ENCODE measurements at regions not wholly inside any gene's neighbourhood (a gene's known extent, or its start where the extent isn't known, plus 50 kb on each side); places are given as distances from the start of the nearest gene placed in this dataset.

DNA sequence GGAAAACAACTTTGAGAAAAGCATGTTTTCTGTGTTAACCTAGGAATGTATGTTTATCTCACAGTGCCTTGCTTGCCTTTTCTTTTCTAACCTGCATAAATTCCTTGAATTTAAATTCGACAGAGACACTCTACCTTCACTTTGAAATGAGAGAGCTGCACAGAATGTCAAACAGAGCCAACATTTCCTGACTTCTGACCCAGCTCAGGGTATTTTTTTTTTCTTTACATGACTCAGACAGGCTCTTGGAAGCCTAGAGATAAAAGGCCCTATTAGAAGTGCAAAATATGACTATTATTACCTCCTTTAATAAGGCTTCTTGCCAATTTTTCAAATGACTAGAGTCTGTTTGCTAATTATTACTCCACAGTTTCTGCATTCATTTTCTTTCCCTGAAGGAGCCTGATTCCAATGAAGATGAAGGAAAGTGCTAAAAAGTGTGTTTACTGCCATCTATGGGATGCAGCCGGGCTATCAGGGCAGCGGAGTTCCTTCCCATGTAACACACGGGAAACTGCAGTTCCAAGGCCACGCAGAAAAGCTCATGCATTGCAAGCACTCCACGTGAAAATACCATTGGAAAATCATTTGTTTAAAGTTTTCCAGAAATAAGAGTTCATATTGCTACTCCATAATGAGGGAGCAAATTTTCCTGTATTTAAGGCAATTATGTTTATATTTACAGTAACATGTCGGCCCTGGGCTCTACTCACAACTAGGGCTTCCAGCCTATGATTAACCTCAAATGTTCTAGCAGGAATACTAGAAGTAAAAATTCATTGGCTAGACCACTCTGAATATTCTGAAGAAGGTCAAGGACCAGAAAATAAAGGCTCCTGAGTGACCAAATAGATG, 485.6 kb downstream of the ZSWIM6 start:
- peak; percentile 72 for DNase-seq (ENCODE audit: low read depth, low spot score)
- in situ Hi-C loops (cut with HindIII; ENCODE audit: low pct_unique_long_range_greater_than_20kb, low sequenced_read_pairs): no loop called here

DNA sequence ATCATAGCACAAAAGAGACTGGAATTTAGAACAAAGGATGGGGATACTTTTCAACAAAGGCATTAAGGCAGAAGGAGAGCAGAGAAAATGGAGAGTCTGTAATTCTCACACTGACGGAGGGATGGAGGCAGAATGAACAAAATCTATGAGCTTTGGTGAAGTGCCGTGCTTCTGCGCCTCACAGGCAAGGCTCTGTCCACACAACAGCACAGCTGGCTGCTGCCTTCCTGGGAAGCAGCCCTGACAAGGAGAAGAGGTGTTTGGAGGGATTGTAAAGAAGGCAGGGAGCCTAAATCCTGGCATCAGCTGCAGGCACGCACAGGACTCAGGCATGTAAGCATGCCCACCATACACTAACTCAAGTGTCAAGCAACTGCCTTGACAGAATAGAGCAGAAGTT, 485.2 kb upstream of the KIF2A start:
- DNase-seq (ENCODE audit: low read depth, low spot score): no peak
- in situ Hi-C loops (cut with HindIII; ENCODE audit: low pct_unique_long_range_greater_than_20kb, low sequenced_read_pairs): no loop called here

DNA sequence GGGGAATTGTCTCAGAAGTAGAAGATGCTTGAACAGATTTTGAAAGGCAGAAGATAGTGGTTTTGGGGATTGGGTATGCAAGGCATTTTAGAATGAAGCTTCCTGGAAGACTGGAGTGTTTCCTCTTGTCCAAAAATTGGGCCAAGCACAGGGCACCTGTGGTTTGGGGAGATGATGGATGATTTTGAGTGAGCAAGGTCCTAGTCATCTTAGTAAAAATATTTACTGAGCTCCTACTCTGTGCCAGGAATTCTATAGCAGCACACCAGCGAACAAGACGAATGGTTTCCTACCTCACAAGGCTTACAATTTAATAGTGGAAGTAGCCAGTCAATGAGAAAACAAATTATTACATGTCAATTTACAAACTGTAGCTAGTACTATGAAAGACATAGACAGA, 484.4 kb upstream of the KIF2A start:
- in situ Hi-C loops (cut with HindIII; ENCODE audit: low pct_unique_long_range_greater_than_20kb, low sequenced_read_pairs): no loop called here
- DNase-seq (ENCODE audit: low read depth, low spot score): no peak

DNA sequence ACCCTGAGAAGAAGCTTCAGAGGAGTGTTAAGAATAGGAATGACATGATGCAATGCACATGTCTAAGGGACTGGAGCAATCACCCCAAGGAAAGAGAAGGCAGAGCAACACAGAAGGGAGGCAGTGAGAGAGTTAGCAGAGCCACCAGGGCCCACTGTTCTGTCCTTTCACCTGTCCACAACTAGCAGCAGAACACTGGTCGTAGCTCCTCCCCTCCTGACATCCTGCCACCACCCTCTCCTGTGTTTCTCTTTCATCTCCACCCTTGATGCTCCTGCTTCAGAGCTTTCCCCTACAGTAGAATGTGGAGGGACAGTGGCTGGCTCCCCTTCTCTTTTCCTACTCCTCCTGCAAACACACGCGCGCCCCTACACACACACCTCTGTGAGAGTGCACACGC, 483.4 kb upstream of the KIF2A start:
- in situ Hi-C loops (cut with HindIII; ENCODE audit: low pct_unique_long_range_greater_than_20kb, low sequenced_read_pairs): no loop called here
- no peak for DNase-seq (ENCODE audit: low read depth, low spot score)

DNA sequence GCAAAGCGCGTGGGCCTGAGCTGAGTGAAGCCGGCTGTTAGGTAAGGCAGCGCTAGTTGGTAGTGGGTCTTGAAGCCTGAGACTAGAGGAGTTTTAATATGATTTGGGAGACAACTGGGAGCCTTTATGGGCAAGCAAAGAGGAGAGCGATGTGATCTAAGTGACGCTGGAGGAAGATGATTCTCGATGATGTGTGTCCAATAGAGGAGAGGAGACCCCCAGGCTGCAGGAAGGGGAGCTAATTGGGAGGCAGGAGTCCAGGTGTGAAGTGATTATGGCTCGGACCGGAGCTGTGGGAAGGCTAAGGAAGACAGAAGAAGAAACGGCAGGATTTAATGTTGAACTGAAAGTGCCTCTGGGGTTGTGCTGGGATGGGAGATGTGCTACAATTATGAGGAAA, 482.9 kb upstream of the KIF2A start:
- no peak for DNase-seq (ENCODE audit: low read depth, low spot score)
- in situ Hi-C loops (cut with HindIII; ENCODE audit: low pct_unique_long_range_greater_than_20kb, low sequenced_read_pairs): no loop called here

DNA sequence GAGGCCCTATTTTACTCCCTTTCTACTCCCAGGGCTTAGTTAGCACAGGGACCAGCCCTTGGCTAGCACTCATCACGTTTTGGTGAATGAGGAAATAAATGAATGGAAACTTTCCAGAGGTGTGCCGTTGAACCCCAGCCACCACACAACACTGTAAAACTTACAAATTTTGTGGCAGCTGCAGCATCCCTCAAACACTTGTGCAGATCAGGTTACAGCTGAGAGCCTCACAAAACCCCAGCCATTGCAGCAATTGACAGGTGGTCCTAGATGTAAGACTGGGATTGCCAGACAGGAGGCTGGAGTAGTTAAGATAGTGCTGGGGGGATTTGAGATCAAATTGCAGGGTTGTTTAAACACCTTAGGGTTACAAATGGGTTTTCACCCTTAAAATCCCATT, 482.2 kb upstream of the KIF2A start:
- in situ Hi-C loops (cut with HindIII; ENCODE audit: low pct_unique_long_range_greater_than_20kb, low sequenced_read_pairs): no loop called here
- DNase-seq (ENCODE audit: low read depth, low spot score): no peak

DNA sequence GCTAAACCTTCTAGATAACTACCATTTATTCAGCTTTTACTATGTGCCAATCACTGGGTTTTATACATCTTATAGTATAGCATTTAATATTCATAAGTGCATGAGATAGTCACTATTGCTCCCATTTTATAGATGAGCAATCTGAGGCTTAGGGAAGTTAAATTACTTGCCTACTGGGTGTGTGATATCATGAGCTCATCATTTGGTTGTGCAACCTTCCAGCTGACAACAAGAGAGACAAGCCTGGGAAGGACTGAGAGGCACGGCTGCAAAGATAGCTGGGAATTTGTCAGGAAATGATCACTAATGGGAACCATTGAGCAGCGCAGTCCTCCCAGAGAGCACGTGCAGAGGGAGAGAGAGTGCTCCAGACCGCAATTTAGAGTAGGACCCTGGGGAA, 481.6 kb upstream of the KIF2A start:
- in situ Hi-C loops (cut with HindIII; ENCODE audit: low pct_unique_long_range_greater_than_20kb, low sequenced_read_pairs): no loop called here
- DNase-seq (ENCODE audit: low read depth, low spot score): no peak

DNA sequence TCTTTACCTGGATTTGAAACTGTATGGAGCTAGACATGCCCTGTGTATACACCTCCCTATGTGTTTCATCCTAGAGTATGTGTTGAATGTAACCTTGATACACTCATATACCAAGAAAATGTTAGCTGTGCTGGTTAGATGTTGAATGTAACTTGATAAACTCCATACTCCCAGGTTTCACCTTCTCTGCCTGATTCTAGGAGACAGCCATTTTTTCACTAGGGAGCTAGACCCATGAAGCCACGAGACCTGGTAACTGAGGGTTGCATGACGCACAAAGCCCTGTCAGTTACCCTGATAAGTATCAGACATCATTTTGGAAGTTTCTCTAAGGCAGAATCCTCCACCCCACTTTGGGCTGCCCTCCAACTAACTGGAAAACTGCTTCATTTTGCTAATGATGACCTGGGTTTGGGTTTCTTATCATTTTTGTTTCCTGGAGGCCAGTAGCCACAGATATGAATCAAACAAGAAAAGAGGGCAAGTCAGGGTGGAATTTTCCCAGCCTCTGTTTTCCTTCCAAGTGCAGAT, 478.5 kb upstream of the KIF2A start:
- in situ Hi-C loops (cut with HindIII; ENCODE audit: low pct_unique_long_range_greater_than_20kb, low sequenced_read_pairs): no loop called here
- no peak for DNase-seq (ENCODE audit: low read depth, low spot score)

DNA sequence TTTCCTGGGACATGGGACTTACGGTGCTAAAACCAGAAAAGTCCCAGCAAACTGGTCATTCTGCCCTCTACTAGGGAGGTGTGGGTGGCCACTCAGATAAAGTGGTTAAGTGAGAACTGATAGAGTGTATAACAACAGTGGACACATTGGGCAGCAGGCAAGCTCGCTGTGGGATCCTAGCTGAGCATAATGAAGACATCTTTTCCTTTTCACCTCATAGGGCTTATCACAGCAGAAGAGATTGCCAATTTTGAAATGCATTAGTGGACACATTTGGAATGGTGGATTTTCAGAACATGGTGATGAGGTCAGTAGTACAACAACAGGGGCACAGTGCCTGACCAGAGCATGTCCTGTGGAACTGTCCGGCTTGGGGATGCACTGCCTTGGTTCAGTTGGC, 477.1 kb upstream of the KIF2A start:
- no peak for DNase-seq (ENCODE audit: low read depth, low spot score)
- in situ Hi-C loops (cut with HindIII; ENCODE audit: low pct_unique_long_range_greater_than_20kb, low sequenced_read_pairs): no loop called here

DNA sequence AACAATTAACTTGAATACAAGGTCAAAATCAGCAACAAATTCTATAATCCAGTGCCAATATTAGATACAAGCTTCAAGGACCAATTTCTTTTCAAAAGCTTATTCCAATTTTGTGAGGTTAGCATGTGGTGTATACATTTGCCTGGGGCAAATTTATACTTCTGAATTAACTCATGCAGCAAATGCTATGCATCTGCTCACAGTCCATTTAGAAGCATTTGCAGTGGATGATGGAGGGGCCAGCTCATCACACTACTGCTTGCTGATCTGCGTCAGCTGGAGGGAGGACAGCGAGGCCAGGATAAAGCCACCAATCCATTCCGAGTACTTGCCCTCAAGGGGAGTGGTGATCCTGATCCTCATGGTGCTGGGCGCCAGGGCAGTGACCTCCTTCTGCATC, 474.3 kb upstream of the KIF2A start:
- DNase-seq (ENCODE audit: low read depth, low spot score): no peak
- in situ Hi-C loops (cut with HindIII; ENCODE audit: low pct_unique_long_range_greater_than_20kb, low sequenced_read_pairs): no loop called here

DNA sequence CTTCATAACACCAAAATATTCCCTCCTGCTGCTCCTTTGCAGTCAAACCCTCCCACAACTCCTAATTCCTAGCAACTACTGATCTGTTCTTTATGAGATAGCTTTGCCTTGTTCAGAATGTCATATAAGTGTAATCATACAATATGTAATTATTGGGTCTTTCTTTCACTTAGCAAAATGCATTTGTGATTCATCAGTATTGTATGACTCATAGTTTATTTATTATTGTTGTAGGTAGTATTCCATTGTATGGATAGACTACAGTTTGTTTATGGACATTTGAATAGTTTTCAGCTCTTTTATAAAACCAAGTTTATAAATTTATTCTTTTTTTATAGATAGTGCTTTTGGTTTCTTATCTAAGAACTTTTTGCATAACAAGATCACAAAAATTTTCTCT, 468.2 kb upstream of the KIF2A start:
- in situ Hi-C loops (cut with HindIII; ENCODE audit: low pct_unique_long_range_greater_than_20kb, low sequenced_read_pairs): no loop called here
- DNase-seq (ENCODE audit: low read depth, low spot score): no peak

DNA sequence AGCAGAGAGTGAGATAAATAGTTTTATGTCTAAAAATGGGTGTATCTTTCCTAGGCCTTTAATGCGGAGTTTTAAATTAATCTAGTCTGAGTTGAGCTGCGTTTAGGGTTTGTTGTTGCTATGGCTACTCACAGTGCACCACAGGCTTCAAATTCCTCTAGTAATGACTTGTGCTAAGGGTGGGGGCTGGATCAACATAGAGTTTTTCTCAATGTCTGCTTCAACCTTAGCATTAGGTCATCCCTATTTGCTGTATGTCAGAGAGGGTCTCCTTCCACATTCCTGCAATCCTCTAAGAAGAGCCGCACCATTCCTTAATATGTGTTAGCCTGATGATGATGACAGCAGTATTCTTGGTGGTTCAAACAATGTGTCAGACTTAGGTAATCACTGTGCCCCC, 465.6 kb upstream of the KIF2A start:
- in situ Hi-C loops (cut with HindIII; ENCODE audit: low pct_unique_long_range_greater_than_20kb, low sequenced_read_pairs): no loop called here
- no peak for DNase-seq (ENCODE audit: low read depth, low spot score)

DNA sequence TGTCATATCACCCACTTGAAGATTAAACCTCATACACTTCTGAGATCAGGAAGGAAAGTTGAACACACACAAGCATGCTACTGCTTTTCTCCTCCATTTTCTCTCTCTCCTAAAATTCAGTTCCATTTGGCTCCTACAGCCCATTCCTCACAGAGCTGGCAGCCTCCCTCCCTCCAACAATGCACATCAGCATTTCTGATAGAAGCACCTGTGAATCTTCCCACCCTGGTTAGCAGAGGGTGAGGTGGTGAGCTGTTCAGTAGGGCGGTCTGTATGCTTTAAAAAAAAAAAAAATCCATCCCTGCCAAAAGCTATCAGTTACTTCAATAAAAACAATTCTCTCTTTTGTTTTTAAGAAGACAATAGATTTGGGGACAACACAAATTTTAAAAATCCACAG, 463.2 kb upstream of the KIF2A start:
- no peak for DNase-seq (ENCODE audit: low read depth, low spot score)
- in situ Hi-C loops (cut with HindIII; ENCODE audit: low pct_unique_long_range_greater_than_20kb, low sequenced_read_pairs): no loop called here

DNA sequence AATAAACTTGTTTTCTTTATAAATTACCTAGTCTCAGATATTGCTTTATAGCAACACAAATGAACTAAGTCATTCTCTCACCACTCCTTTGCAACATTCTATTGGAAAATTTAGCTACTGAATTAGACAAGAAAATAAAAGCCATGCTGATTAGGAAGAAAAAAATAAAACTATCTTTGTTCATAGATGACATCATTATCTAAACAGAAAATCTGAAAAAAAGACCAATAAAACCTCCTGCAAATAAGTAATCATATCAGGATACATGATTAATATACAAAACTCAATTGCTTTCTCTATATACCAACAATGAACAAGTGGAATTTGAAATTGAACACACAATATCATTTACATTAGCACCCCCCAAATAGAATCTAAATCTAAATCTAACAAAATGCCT, 455.3 kb upstream of the KIF2A start:
- in situ Hi-C loops (cut with HindIII; ENCODE audit: low pct_unique_long_range_greater_than_20kb, low sequenced_read_pairs): no loop called here
- DNase-seq (ENCODE audit: low read depth, low spot score): no peak

DNA sequence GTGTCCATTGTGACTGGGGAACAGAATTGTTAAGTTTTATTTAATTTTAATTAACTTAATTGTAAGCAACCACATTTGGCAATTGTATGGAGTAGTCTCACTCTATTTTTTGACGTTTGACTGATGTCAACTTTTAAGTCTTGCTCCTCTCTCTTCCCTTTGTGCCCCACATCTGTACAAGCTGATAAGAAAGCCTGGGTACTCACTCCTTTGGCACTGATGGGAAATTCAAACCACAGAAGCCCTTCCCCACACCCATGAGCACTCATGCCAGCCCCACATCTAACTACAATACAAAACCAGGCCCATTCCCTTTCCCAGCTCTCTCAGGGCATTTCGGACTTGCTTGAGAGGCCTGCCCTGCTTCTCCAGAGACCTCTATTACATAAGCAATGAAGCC, 451.5 kb upstream of the KIF2A start:
- no peak for DNase-seq (ENCODE audit: low read depth, low spot score)
- in situ Hi-C loops (cut with HindIII; ENCODE audit: low pct_unique_long_range_greater_than_20kb, low sequenced_read_pairs): no loop called here

DNA sequence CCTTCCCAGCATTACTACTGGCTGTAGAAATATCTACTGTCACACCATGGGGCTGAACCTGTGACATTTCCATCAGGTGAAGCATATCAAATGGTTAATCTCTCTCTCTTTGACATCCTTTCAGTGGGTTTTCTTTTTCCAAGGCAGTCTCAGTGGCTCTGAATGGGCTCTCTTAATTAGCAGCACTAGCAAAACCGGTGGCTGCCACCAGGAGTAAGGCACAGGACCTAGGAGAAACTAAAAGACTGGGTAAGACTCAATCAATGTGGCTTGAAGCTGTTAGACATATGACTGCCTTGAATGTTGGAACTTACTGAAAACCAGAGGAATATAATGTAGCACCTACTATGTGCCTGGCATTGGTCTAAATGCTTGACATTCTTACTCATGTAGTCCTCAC, 445.0 kb upstream of the KIF2A start:
- no peak for DNase-seq (ENCODE audit: low read depth, low spot score)
- in situ Hi-C loops (cut with HindIII; ENCODE audit: low pct_unique_long_range_greater_than_20kb, low sequenced_read_pairs): no loop called here

DNA sequence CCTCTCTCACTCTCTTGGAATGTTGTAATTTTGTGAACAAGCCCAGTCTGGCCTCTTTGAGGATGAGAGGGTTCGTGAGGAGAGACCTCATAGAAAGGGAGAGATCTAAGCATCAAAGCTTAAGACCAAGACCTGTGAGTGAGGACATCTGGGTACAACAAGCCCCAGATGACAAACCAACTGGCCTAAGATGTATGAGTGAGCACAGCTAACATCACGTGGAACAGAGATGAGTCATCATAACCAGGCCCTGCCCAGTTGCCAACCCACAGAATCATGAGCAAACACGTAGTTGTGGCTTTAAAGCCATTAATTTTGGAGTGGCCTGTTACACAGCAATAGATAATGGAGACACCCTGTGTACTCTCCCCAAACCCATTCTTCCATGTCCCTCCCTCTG, 439.1 kb upstream of the KIF2A start:
- in situ Hi-C loops (cut with HindIII; ENCODE audit: low pct_unique_long_range_greater_than_20kb, low sequenced_read_pairs): no loop called here
- DNase-seq (ENCODE audit: low read depth, low spot score): no peak

DNA sequence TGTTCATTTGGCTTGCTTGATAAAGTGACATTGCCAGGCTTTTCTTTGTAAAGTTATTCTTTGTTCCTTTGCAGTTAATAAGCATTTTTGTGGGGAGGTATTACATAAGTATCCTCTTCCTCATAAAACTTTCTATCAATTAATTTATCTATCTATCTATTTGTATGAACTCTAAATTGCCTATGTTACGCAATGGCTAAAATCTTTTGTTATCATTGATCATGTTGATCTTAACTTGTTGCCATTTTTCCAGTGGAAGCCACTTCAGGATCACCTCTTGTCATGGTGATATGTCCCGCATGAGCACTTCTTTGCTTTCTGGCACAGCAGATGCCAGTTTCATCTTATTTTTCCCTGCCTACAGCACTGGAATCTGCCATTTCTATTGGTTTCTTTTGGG, 436.7 kb upstream of the KIF2A start:
- in situ Hi-C loops (cut with HindIII; ENCODE audit: low pct_unique_long_range_greater_than_20kb, low sequenced_read_pairs): no loop called here
- DNase-seq (ENCODE audit: low read depth, low spot score): no peak

DNA sequence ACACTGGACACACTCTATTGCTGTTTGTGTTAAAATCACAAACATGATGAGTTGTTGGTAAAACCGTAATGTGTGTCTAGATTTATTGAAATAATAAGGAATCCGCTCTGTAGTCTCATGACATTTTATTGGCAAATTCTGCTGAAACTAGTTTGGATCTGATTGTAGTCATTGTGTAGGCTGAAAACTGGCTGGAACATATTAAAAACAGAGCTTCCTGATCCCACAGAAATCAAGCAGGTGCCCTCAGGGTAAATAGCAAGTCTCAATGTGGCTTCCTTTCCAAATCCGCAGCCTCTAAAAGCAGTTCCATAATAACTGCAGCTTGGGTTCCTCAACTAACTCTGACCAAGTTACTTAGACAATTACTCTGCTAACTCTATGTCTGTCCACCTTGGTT, 427.5 kb upstream of the KIF2A start:
- in situ Hi-C loops (cut with HindIII; ENCODE audit: low pct_unique_long_range_greater_than_20kb, low sequenced_read_pairs): no loop called here
- no peak for DNase-seq (ENCODE audit: low read depth, low spot score)

Data from SK-MEL-5 (cell line).